ENCODE measurements at regions not wholly inside any gene's neighbourhood (a gene's known extent, or its start where the extent isn't known, plus 50 kb on each side); places are given as distances from the start of the nearest gene placed in this dataset.
A peak's percentile ranks its signal among the peaks of the same experiment; 100 is the strongest.

- TF ChIP-seq CHD1 (IDR thresholded peaks at IDR 0.05; ENCODE audit: low read depth, low read length) (no peak), RCOR1 (IDR thresholded peaks at IDR 0.05; ENCODE audit: insufficient replicate concordance, low read length) (no peak), POLR2A (IDR thresholded peaks at IDR 0.05; ENCODE audit: low read depth, low read length) (no peak), RFX5 (IDR thresholded peaks at IDR 0.05; ENCODE audit: low read depth, low read length) (no peak), CEBPB (IDR thresholded peaks at IDR 0.05; ENCODE audit: low read depth, low read length) (no peak), USF2 (IDR thresholded peaks at IDR 0.05; ENCODE audit: low read depth, low read length) (no peak), MAFK (IDR thresholded peaks at IDR 0.05; ENCODE audit: low read depth, low read length) (no peak), SMC3 (IDR thresholded peaks at IDR 0.05; ENCODE audit: low read depth, low read length) (no peak), MAZ (IDR thresholded peaks at IDR 0.05; ENCODE audit: borderline replicate concordance, low read depth, low read length) (no peak), BHLHE40 (IDR thresholded peaks at IDR 0.05; ENCODE audit: low read depth, low read length) (no peak), RAD21 (IDR thresholded peaks at IDR 0.05; ENCODE audit: low read length) (no peak), FOS (IDR thresholded peaks at IDR 0.05; ENCODE audit: low read depth, low read length) (no peak), ELK1 (IDR thresholded peaks at IDR 0.05; ENCODE audit: borderline replicate concordance, low read depth, low read length) (no peak), MXI1 (IDR thresholded peaks at IDR 0.05; ENCODE audit: borderline replicate concordance, low read depth, low read length) (no peak), NFE2L2 (IDR thresholded peaks at IDR 0.05; ENCODE audit: low read depth, low read length) (no peak)
- TF ChIP-seq, protein P1, sequence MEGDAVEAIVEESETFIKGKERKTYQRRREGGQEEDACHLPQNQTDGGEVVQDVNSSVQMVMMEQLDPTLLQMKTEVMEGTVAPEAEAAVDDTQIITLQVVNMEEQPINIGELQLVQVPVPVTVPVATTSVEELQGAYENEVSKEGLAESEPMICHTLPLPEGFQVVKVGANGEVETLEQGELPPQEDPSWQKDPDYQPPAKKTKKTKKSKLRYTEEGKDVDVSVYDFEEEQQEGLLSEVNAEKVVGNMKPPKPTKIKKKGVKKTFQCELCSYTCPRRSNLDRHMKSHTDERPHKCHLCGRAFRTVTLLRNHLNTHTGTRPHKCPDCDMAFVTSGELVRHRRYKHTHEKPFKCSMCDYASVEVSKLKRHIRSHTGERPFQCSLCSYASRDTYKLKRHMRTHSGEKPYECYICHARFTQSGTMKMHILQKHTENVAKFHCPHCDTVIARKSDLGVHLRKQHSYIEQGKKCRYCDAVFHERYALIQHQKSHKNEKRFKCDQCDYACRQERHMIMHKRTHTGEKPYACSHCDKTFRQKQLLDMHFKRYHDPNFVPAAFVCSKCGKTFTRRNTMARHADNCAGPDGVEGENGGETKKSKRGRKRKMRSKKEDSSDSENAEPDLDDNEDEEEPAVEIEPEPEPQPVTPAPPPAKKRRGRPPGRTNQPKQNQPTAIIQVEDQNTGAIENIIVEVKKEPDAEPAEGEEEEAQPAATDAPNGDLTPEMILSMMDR (conservative IDR thresholded peaks at IDR 0.05; ENCODE audit: low read depth, low read length): no peak
- BruUV-seq (replicated peaks): no TSS peak
- intact Hi-C loops (cut with micrococcal nuclease): no loop called here
- dilution Hi-C loops (cut with HindIII; ENCODE audit: low sequenced_read_pairs, unreplicated experiment): no loop called here
- no peak overlapping the region for H3K9ac ChIP-seq (ENCODE audit: low read depth, low read length)
- no peak overlapping the region for H4K8ac ChIP-seq (ENCODE audit: low read depth in 2 of 2, low read length in 2 of 2)
- H3K27me3 ChIP-seq (ENCODE audit: control insufficient read depth, insufficient read depth, low read length): no peaks in the 10 kb centered on the region
- H2AFZ ChIP-seq (replicated peaks; ENCODE audit: low read length, poor library complexity): peak overlapping the region; percentile 64
- WGBS, 2 experiments (ENCODE audit: extremely low coverage in 2 of 2, insufficient read length in 1 of 2): no CpG with 5 or more reads among the region's 10 CpGs
- H3K9me1 ChIP-seq (ENCODE audit: insufficient read depth, low read length): no peaks in the 10 kb centered on the region
- no peak overlapping the region for H3K18ac ChIP-seq (ENCODE audit: low read depth, low read length)
- no peak overlapping the region; the same call in 1 of the 2 replicates for H2BK20ac ChIP-seq (ENCODE audit: low read depth, low read length)
- H2AK9ac ChIP-seq (replicated peaks; ENCODE audit: low read depth, low read length, poor library complexity): no peak overlapping the region
- H3K4me2 ChIP-seq (ENCODE audit: low read depth, low read length): no peak overlapping the region
- H4K5ac ChIP-seq (ENCODE audit: low read depth, low read length): no peak overlapping the region
- no peak for DNase-seq
- ATAC-seq (ENCODE audit: low read depth): no peak
- no peak overlapping the region for H3K56ac ChIP-seq (ENCODE audit: extremely low read depth, insufficient read depth, low read length)
- H3K79me1 ChIP-seq (ENCODE audit: low read depth in 1 of 2, low read length in 2 of 2): no peaks in the 10 kb centered on the region
- H3K23ac ChIP-seq (ENCODE audit: low read depth, low read length): no peak overlapping the region
- no peak overlapping the region for H2BK120ac ChIP-seq (ENCODE audit: low read depth, low read length)
- ChIA-PET CTCF (no interaction called here), POLR2A (ENCODE audit: unreplicated experiment) (no interaction called here)
- H2BK5ac ChIP-seq (ENCODE audit: low read depth, low read length, poor library complexity, severe bottlenecking): no peak overlapping the region
- H3K27ac ChIP-seq (ENCODE audit: insufficient read depth, low read length): no peak overlapping the region
- H4K20me1 ChIP-seq (ENCODE audit: insufficient read depth, low read length): no peaks in the 10 kb centered on the region
- in situ Hi-C loops (cut with MboI; ENCODE audit: low sequenced_read_pairs): no loop called here
- no peaks in the 10 kb centered on the region for H3K9me3 ChIP-seq (ENCODE audit: control insufficient read depth, insufficient read depth, low read length)
- no peak overlapping the region for H3K14ac ChIP-seq (replicated peaks; ENCODE audit: low read depth, low read length)
- H2AK5ac ChIP-seq (ENCODE audit: low read depth, low read length): no peak overlapping the region
- H3K4ac ChIP-seq (ENCODE audit: low read depth, low read length): 0 out of 2 replicates have a peak overlapping the region, but pooled peaks have one; percentile 38
- no peak overlapping the region for H4K91ac ChIP-seq (ENCODE audit: insufficient read depth, low read depth, low read length)
- H3K36me3 ChIP-seq (ENCODE audit: control insufficient read depth, insufficient read depth, low read length): no peaks in the 10 kb centered on the region
- H3K4me1 ChIP-seq (ENCODE audit: control insufficient read depth, insufficient read depth, low read length): no peaks in the 10 kb centered on the region
- no peak overlapping the region for H3K4me3 ChIP-seq (ENCODE audit: insufficient read depth, low read depth, low read length)
- H2BK15ac ChIP-seq (ENCODE audit: low read depth, low read length): peak overlapping the region; percentile 64; the same call in 2 of the 3 replicates
These were observed 1247.0 kb upstream of the GYPC start for GRCh38 chr2:125408874-125409538.

Data from IMR-90 (cell line).